H1 (cell line): ENCODE measurements at regions not wholly inside any gene's neighbourhood (a gene's known extent, or its start where the extent isn't known, plus 50 kb on each side); places are given as distances from the start of the nearest gene placed in this dataset.

ENCODE experiments used
- CHD7 ChIP-seq: fragments of 300-600 bp; sonication (generic); IDR thresholded peaks from 2 replicates; pipeline ENCODE4 v1.7.1; 2012; ENCODE audit warnings: low read length, moderate library complexity, mild to moderate bottlenecking, inconsistent platforms; ENCODE audit not compliant: insufficient replicate concordance
- USF2 ChIP-seq: IDR thresholded peaks from 2 replicates; pipeline ENCODE4 v1.6.1; 2011; ENCODE audit warnings: low read length, improper control_type of control experiment

- TF ChIP-seq CHD7 (no peak), USF2 (no peak)
Observed at GRCh38 chr3:15905041-15905440, 107.3 kb upstream of the ANKRD28 start (continued).
